CD14-positive monocyte (primary cell): ENCODE measurements at regions not wholly inside any gene's neighbourhood (a gene's known extent, or its start where the extent isn't known, plus 50 kb on each side); places are given as distances from the start of the nearest gene placed in this dataset.
"Not testable (repeated sequence)": the region's sequence is repeated elsewhere in the genome, so short reads cannot be mapped to it uniquely, and the experiment has no call there.

Experiments used
- DNase-seq, 3 donors: peaks; one replicate each; pipeline ENCODE4 v3.0.0-alpha.2; 2011 to 2022
- H2AFZ ChIP-seq: 2 replicates; pipeline ENCODE4 v1.6.0; 2012; ENCODE audit warnings: mild to moderate bottlenecking, low read depth, low read length, inconsistent platforms; ENCODE audit not compliant: insufficient read depth, poor library complexity, severe bottlenecking
- H3K27ac ChIP-seq, 2 donors: 1 replicate in 1 of 2; 2 replicates in 1 of 2; pipeline ENCODE4 v1.5.1; 2012 to 2013; ENCODE audit warnings: low read length in 2 of 2, control low read depth in 1 of 2, inconsistent platforms in 1 of 2, low read depth in 1 of 2, mild to moderate bottlenecking in 1 of 2
- H3K27me3 ChIP-seq, 2 donors: one replicate each; pipeline versions ENCODE4 v1.6.0 to v1.6.1; 2011 to 2013; ENCODE audit warnings: low read length in 2 of 2; ENCODE audit not compliant: control insufficient read depth in 2 of 2, insufficient read depth in 2 of 2
- H3K36me3 ChIP-seq, 2 donors: replicated peaks in 1 of 2; 1 replicate in 1 of 2; 2 replicates in 1 of 2; pipeline versions ENCODE4 v1.5.1 to v1.6.1; 2012 to 2013; ENCODE audit warnings: low read length in 2 of 2, control low read depth in 1 of 2, inconsistent platforms in 1 of 2, mild to moderate bottlenecking in 1 of 2; ENCODE audit not compliant: insufficient read depth in 2 of 2, control insufficient read depth in 1 of 2
- H3K4me1 ChIP-seq, 2 donors: 1 replicate in 1 of 2; 2 replicates in 1 of 2; pipeline versions ENCODE4 v1.5.1 to v1.6.1; 2012 to 2013; ENCODE audit warnings: low read length in 2 of 2, control low read depth in 1 of 2, inconsistent platforms in 1 of 2, mild to moderate bottlenecking in 1 of 2, moderate library complexity in 1 of 2; ENCODE audit not compliant: insufficient read depth in 2 of 2, control insufficient read depth in 1 of 2
- H3K4me2 ChIP-seq: replicated peaks from 2 replicates; pipeline ENCODE3; 2012; ENCODE audit warnings: low read length, moderate library complexity, mild to moderate bottlenecking; ENCODE audit not compliant: poor library complexity, severe bottlenecking; ENCODE audit errors: extremely low read depth
- H3K4me3 ChIP-seq, 3 experiments: fragments of 200-600 bp in 1 of 3; sonication (generic) in 1 of 3; replicated peaks in 1 of 3; 1 replicate in 2 of 3; 2 replicates in 1 of 3; pipeline ENCODE4 v1.5.1; 2011 to 2013; ENCODE audit warnings: low read length in 3 of 3, mild to moderate bottlenecking in 3 of 3, control low read depth in 2 of 3, low read depth in 2 of 3, inconsistent platforms in 1 of 3, moderate library complexity in 1 of 3
- H3K79me2 ChIP-seq: 2 replicates; pipeline ENCODE4 v1.6.0; 2012; ENCODE audit warnings: mild to moderate bottlenecking, control low read depth, inconsistent platforms, low read length, moderate library complexity; ENCODE audit not compliant: insufficient read depth
- H3K9ac ChIP-seq: 2 replicates; pipeline ENCODE4 v1.6.0; 2017; ENCODE audit warnings: low read length, mild to moderate bottlenecking; ENCODE audit not compliant: insufficient read depth, poor library complexity, severe bottlenecking
- H3K9me3 ChIP-seq, 2 donors: replicated peaks in 1 of 2; 1 replicate in 1 of 2; 2 replicates in 1 of 2; pipeline versions ENCODE4 v1.5.1 to v1.6.1; 2012 to 2013; ENCODE audit warnings: low read length in 2 of 2, control low read depth in 1 of 2; ENCODE audit not compliant: control insufficient read depth in 1 of 2, insufficient read depth in 1 of 2
- H4K20me1 ChIP-seq: 2 replicates; pipeline ENCODE4 v1.6.0; 2012; ENCODE audit warnings: mild to moderate bottlenecking, low read length, control low read depth, moderate library complexity; ENCODE audit not compliant: insufficient read depth
- H3K27ac Mint-ChIP-seq, 7 donors: one replicate each; pipeline ENCODE4 v1.8.0; 2020; ENCODE audit warnings: mild to moderate bottlenecking in 7 of 7, mixed read lengths in 7 of 7, moderate library complexity in 6 of 7, inconsistent platforms in 2 of 7
- H3K27me3 Mint-ChIP-seq, 3 donors: one replicate each; pipeline ENCODE4 v1.8.0; 2021 to 2022; ENCODE audit warnings: low read depth in 3 of 3, mild to moderate bottlenecking in 3 of 3, mixed read lengths in 3 of 3, moderate library complexity in 3 of 3, inconsistent platforms in 1 of 3
- H3K36me3 Mint-ChIP-seq, 2 donors: one replicate each; pipeline ENCODE4 v1.8.0; 2020; ENCODE audit warnings: mixed read lengths in 2 of 2, inconsistent platforms in 1 of 2, mild to moderate bottlenecking in 1 of 2
- H3K4me1 Mint-ChIP-seq: one replicate; pipeline ENCODE4 v1.8.0; 2020; ENCODE audit warnings: mild to moderate bottlenecking, mixed read lengths
- H3K4me3 Mint-ChIP-seq, 2 donors: one replicate each; pipeline ENCODE4 v1.8.0; 2020; ENCODE audit warnings: mild to moderate bottlenecking in 2 of 2, mixed read lengths in 2 of 2, moderate library complexity in 1 of 2
- H3K9me3 Mint-ChIP-seq, 7 donors: one replicate each; pipeline ENCODE4 v1.8.0; 2020 to 2022; ENCODE audit warnings: mixed read lengths in 7 of 7, mild to moderate bottlenecking in 6 of 7, moderate library complexity in 6 of 7, inconsistent platforms in 2 of 7
- WGBS: methylation state at CpG from one replicate; pipeline ENCODE4 v1.1.5; 2013; ENCODE audit warnings: missing lambda C conversion rate; ENCODE audit not compliant: insufficient coverage; 5-methylcytosine and 5-hydroxymethylcytosine counted together
- intact Hi-C, 2 donors: fragments of 100-400 bp; cut with micrococcal nuclease; formaldehyde crosslinking; loops; one replicate each; pipeline versions ENCODE4 v1.15.0 to v1.15.1; 2023

- H3K4me1 ChIP-seq, H2AFZ ChIP-seq, H3K27me3 ChIP-seq, H4K20me1 ChIP-seq, H3K9me3 Mint-ChIP-seq, H3K4me2 ChIP-seq, intact Hi-C loops, H3K4me1 Mint-ChIP-seq, H3K27me3 Mint-ChIP-seq, H3K27ac ChIP-seq, H3K36me3 Mint-ChIP-seq, H3K36me3 ChIP-seq, H3K9ac ChIP-seq, H3K79me2 ChIP-seq, DNase-seq, H3K4me3 ChIP-seq, H3K9me3 ChIP-seq, H3K4me3 Mint-ChIP-seq: not testable (repeated sequence)
- peak overlapping the region in 1 of 7 donors; percentile 52 for H3K27ac Mint-ChIP-seq
- WGBS, result 88% methylated on average over 3 of the region's 7 CpGs
These were observed 395.3 kb upstream of the ZNF337 start for GRCh38 chr20:26091921-26092320.

- H3K27me3 Mint-ChIP-seq, H3K9ac ChIP-seq, H3K36me3 Mint-ChIP-seq, H3K4me3 Mint-ChIP-seq, H3K4me1 ChIP-seq, H3K4me3 ChIP-seq, intact Hi-C loops, H3K79me2 ChIP-seq, H3K27ac ChIP-seq, H3K4me2 ChIP-seq, H3K27me3 ChIP-seq, H2AFZ ChIP-seq, H4K20me1 ChIP-seq, H3K4me1 Mint-ChIP-seq, H3K36me3 ChIP-seq, H3K27ac Mint-ChIP-seq, H3K9me3 Mint-ChIP-seq, DNase-seq: not testable (repeated sequence)
- H3K9me3 ChIP-seq, result peaks cover 0 to 12% of the 10 kb centered on the region in 2 donors
- no CpG with 5 or more reads among the region's 5 CpGs for WGBS
These were observed 389.5 kb upstream of the ZNF337 start for GRCh38 chr20:26086195-26086594.

GRCh38 chr20:26073972-26074371 lies 377.3 kb upstream of the ZNF337 start:
- H3K9me3 ChIP-seq, DNase-seq, H3K9me3 Mint-ChIP-seq, H3K27ac Mint-ChIP-seq, H3K27ac ChIP-seq, H3K79me2 ChIP-seq, H4K20me1 ChIP-seq, H3K4me3 ChIP-seq, H3K27me3 ChIP-seq, H3K36me3 Mint-ChIP-seq, H3K4me2 ChIP-seq, H3K27me3 Mint-ChIP-seq, H3K36me3 ChIP-seq, H3K4me3 Mint-ChIP-seq, intact Hi-C loops, H2AFZ ChIP-seq, H3K4me1 Mint-ChIP-seq, H3K9ac ChIP-seq, H3K4me1 ChIP-seq: not testable (repeated sequence)
- 92% methylated on average over 4 of the region's 4 CpGs for WGBS

DNA sequence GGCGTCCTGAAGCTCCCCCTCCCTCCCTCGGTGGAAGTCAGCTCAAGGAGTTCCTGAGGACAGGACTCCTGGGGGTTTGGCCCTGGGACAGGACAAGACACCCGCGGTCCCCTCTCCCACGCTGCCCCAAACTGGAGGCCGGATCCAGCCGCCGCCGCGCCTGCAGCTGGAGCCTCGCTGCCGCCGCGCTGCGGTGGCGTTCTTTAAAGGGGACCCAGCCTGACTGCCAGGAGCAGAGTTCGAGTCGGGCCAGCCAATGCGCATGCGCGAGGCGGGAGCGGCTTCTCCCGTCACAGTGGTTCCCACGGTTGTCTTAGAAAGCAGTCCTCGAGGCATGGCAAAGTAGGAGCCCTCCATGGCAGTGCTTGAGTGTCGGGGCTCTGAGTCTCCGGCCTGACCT lies 362.7 kb upstream of the ZNF337 start:
- H3K36me3 ChIP-seq, H3K27ac ChIP-seq, H4K20me1 ChIP-seq, H3K9me3 Mint-ChIP-seq, H3K4me2 ChIP-seq, H3K9me3 ChIP-seq, H2AFZ ChIP-seq, H3K27me3 ChIP-seq, H3K36me3 Mint-ChIP-seq, H3K79me2 ChIP-seq, H3K27ac Mint-ChIP-seq, intact Hi-C loops, H3K27me3 Mint-ChIP-seq, H3K4me3 Mint-ChIP-seq, H3K9ac ChIP-seq, H3K4me3 ChIP-seq, DNase-seq, H3K4me1 Mint-ChIP-seq, H3K4me1 ChIP-seq: not testable (repeated sequence)
- no CpG with 5 or more reads among the region's 28 CpGs for WGBS
